GM21576 (cell line): ENCODE measurements at regions not wholly inside any gene's neighbourhood (a gene's known extent, or its start where the extent isn't known, plus 50 kb on each side); places are given as distances from the start of the nearest gene placed in this dataset.
"Not testable (repeated sequence)": the region's sequence is repeated elsewhere in the genome, so short reads cannot be mapped to it uniquely, and the experiment has no call there.

Source experiments
- ATAC-seq: cut with Tn5 transposase; IDR thresholded peaks from one replicate; pipeline ENCODE4 v1.9.1; 2021; ENCODE audit warnings: mild to moderate bottlenecking, moderate library complexity; ENCODE audit not compliant: unreplicated experiment

GRCh38 chr6:12603673-12604049 is 112.9 kb upstream of the PHACTR1 start:
- ATAC-seq, result no peak

GRCh38 chr6:12605888-12606345 is 110.7 kb upstream of the PHACTR1 start:
- peak; percentile 34 for ATAC-seq

GRCh38 chr6:12606616-12607015 is 110.0 kb upstream of the PHACTR1 start:
- ATAC-seq, result no peak

- ATAC-seq, result peak; percentile 76
These were observed 108.3 kb upstream of the PHACTR1 start for GRCh38 chr6:12608016-12608860.

GRCh38 chr6:12608874-12609273 is 107.7 kb upstream of the PHACTR1 start:
- ATAC-seq, result peak; percentile 11

GRCh38 chr6:12609751-12610150 is 106.8 kb upstream of the PHACTR1 start:
- no peak for ATAC-seq

GRCh38 chr6:12610862-12611261 is 105.7 kb upstream of the PHACTR1 start:
- ATAC-seq, result no peak

GRCh38 chr6:12613811-12614210 is 102.8 kb upstream of the PHACTR1 start:
- ATAC-seq, result no peak

- no peak for ATAC-seq
These were observed 102.1 kb upstream of the PHACTR1 start for GRCh38 chr6:12614456-12614855.

- no peak for ATAC-seq
These were observed 98.3 kb upstream of the PHACTR1 start for GRCh38 chr6:12618296-12618695.

GRCh38 chr6:12621754-12622153 is 94.8 kb upstream of the PHACTR1 start:
- ATAC-seq, result no peak

GRCh38 chr6:12622566-12622965 is 94.0 kb upstream of the PHACTR1 start:
- ATAC-seq, result no peak

- no peak for ATAC-seq
These were observed 92.3 kb upstream of the PHACTR1 start for GRCh38 chr6:12624142-12624837.

- ATAC-seq, result no peak
These were observed 89.5 kb upstream of the PHACTR1 start for GRCh38 chr6:12627053-12627452.

- no peak for ATAC-seq
These were observed 88.2 kb upstream of the PHACTR1 start for GRCh38 chr6:12628327-12628726.

GRCh38 chr6:12633746-12634145 is 82.8 kb upstream of the PHACTR1 start:
- ATAC-seq, result not testable (repeated sequence)

- ATAC-seq, result no peak
These were observed 81.2 kb upstream of the PHACTR1 start for GRCh38 chr6:12635375-12635774.

GRCh38 chr6:12635813-12636212 is 80.8 kb upstream of the PHACTR1 start:
- no peak for ATAC-seq

- no peak for ATAC-seq
These were observed 80.2 kb upstream of the PHACTR1 start for GRCh38 chr6:12636336-12636735.

GRCh38 chr6:12637960-12638641 is 78.5 kb upstream of the PHACTR1 start:
- no peak for ATAC-seq

GRCh38 chr6:12640438-12640837 is 76.1 kb upstream of the PHACTR1 start:
- ATAC-seq, result no peak

GRCh38 chr6:12641785-12642184 is 74.8 kb upstream of the PHACTR1 start:
- not testable (repeated sequence) for ATAC-seq
